SU-DHL-6 (cell line): ENCODE measurements at regions not wholly inside any gene's neighbourhood (a gene's known extent, or its start where the extent isn't known, plus 50 kb on each side); places are given as distances from the start of the nearest gene placed in this dataset.

Experiments
- H2AFZ ChIP-seq: fragments of 200-600 bp; sonication (generic); 2 replicates; pipeline ENCODE4 v1.6.1; 2014; ENCODE audit warnings: low read depth, mild to moderate bottlenecking, moderate library complexity, mixed read lengths, antibody characterized with exemption, low read length; ENCODE audit not compliant: severe bottlenecking
- H3F3A ChIP-seq: fragments of 200-600 bp; shearing (Covaris generic); 2 replicates; pipeline ENCODE4 v1.6.0; 2016; ENCODE audit warnings: antibody characterized with exemption, mild to moderate bottlenecking; ENCODE audit not compliant: insufficient read depth
- H3K27ac ChIP-seq: fragments of 200-600 bp; sonication (generic); 2 replicates; pipeline ENCODE4 v1.5.1; 2016; ENCODE audit warnings: low read depth, mild to moderate bottlenecking, low read length, moderate library complexity, mixed read lengths
- H3K27me3 ChIP-seq: fragments of 200-600 bp; sonication (generic), shearing (Covaris generic); 2 replicates; pipeline ENCODE4 v1.6.0; 2014; ENCODE audit warnings: mild to moderate bottlenecking, low read length
- H3K36me3 ChIP-seq: fragments of 200-600 bp; sonication (generic); 2 replicates; pipeline ENCODE4 v1.6.1; 2014; ENCODE audit warnings: mild to moderate bottlenecking, low read length, mixed read lengths
- H3K4me2 ChIP-seq: fragments of 300-600, 200-600 bp; shearing (Covaris generic), sonication (generic); 2 replicates; pipeline ENCODE4 v1.6.0; 2014; ENCODE audit warnings: low read length, low read depth, mild to moderate bottlenecking; ENCODE audit not compliant: poor library complexity, severe bottlenecking
- H3K4me3 ChIP-seq: fragments of 200-600 bp; sonication (generic); 2 replicates; pipeline ENCODE4 v1.5.1; 2014; ENCODE audit warnings: antibody characterized with exemption, low read length, mild to moderate bottlenecking, mixed read lengths; ENCODE audit not compliant: insufficient read depth, poor library complexity, severe bottlenecking
- H3K79me2 ChIP-seq: fragments of 200-600 bp; sonication (generic); 2 replicates; pipeline ENCODE4 v1.6.1; 2014; ENCODE audit warnings: mild to moderate bottlenecking, low read length, moderate library complexity; ENCODE audit not compliant: insufficient read depth
- H3K9ac ChIP-seq: fragments of 200-600 bp; sonication (generic); 2 replicates; pipeline ENCODE4 v1.7.0; 2014; ENCODE audit warnings: mild to moderate bottlenecking, low read length
- H3K9me2 ChIP-seq: fragments of 200-600 bp; sonication (generic); replicated peaks from 2 replicates; pipeline ENCODE4 v1.6.1; 2014; ENCODE audit warnings: low read length; ENCODE audit not compliant: insufficient read depth
- H3K9me3 ChIP-seq: fragments of 200-600 bp; sonication (generic); 2 replicates; pipeline ENCODE4 v1.6.1; 2014; ENCODE audit warnings: low read length, mixed read lengths; ENCODE audit not compliant: insufficient read depth
- H4K20me1 ChIP-seq: fragments of 200-600 bp; sonication (generic); 2 replicates; pipeline ENCODE4 v1.6.1; 2014; ENCODE audit warnings: low read depth, mild to moderate bottlenecking, antibody characterized with exemption, low read length, moderate library complexity, mixed read lengths
- EZH2phosphoT487 ChIP-seq: fragments of 200-600 bp; sonication (generic), shearing (Covaris generic); conservative IDR thresholded peaks from 2 replicates; pipeline ENCODE4 v1.6.1; 2018; ENCODE audit warnings: mild to moderate bottlenecking, antibody characterized with exemption, low read length, moderate library complexity, mixed read lengths
- TF ChIP-seq, protein P1 (sequence below): fragments of 200-600 bp; sonication (generic); IDR thresholded peaks from one replicate; pipeline ENCODE4 v1.5.1; 2017; ENCODE audit warnings: antibody characterized with exemption, mild to moderate bottlenecking, low read length, moderate library complexity; ENCODE audit not compliant: insufficient read depth, poor library complexity, severe bottlenecking

DNA sequence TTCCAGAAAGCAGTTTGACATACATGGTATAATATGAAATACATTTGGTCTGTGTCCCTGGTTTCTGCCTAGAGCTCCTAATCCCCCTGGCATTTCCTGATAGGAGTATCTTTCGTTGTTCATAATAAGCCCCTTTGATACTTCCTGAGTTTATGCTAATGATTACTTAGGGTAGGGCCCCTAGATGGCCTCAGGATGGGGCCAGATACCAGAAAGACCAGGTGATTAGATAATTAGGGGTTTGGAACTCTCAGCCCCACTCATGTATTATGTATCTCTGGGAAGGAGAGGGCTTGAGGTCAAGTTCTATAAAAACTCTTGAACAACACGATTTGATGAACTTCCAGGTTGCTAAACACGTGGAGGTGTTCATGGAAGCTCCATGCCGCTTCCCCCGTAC, 163.3 kb upstream of the ZNF608 start:
- no peaks in the 10 kb centered on the region for H4K20me1 ChIP-seq
- H3F3A ChIP-seq: no peaks in the 10 kb centered on the region
- H3K27ac ChIP-seq: no peak overlapping the region
- TF ChIP-seq, protein P1, sequence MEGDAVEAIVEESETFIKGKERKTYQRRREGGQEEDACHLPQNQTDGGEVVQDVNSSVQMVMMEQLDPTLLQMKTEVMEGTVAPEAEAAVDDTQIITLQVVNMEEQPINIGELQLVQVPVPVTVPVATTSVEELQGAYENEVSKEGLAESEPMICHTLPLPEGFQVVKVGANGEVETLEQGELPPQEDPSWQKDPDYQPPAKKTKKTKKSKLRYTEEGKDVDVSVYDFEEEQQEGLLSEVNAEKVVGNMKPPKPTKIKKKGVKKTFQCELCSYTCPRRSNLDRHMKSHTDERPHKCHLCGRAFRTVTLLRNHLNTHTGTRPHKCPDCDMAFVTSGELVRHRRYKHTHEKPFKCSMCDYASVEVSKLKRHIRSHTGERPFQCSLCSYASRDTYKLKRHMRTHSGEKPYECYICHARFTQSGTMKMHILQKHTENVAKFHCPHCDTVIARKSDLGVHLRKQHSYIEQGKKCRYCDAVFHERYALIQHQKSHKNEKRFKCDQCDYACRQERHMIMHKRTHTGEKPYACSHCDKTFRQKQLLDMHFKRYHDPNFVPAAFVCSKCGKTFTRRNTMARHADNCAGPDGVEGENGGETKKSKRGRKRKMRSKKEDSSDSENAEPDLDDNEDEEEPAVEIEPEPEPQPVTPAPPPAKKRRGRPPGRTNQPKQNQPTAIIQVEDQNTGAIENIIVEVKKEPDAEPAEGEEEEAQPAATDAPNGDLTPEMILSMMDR: no peak
- TF ChIP-seq EZH2phosphoT487: no peak
- H3K27me3 ChIP-seq: no peaks in the 10 kb centered on the region
- H3K79me2 ChIP-seq: no peaks in the 10 kb centered on the region
- H3K9ac ChIP-seq: no peak overlapping the region
- H3K9me2 ChIP-seq: no peaks in the 10 kb centered on the region
- no peaks in the 10 kb centered on the region for H3K9me3 ChIP-seq
- no peak overlapping the region for H3K4me3 ChIP-seq
- H2AFZ ChIP-seq: no peak overlapping the region
- no peaks in the 10 kb centered on the region for H3K36me3 ChIP-seq
- no peak overlapping the region for H3K4me2 ChIP-seq

DNA sequence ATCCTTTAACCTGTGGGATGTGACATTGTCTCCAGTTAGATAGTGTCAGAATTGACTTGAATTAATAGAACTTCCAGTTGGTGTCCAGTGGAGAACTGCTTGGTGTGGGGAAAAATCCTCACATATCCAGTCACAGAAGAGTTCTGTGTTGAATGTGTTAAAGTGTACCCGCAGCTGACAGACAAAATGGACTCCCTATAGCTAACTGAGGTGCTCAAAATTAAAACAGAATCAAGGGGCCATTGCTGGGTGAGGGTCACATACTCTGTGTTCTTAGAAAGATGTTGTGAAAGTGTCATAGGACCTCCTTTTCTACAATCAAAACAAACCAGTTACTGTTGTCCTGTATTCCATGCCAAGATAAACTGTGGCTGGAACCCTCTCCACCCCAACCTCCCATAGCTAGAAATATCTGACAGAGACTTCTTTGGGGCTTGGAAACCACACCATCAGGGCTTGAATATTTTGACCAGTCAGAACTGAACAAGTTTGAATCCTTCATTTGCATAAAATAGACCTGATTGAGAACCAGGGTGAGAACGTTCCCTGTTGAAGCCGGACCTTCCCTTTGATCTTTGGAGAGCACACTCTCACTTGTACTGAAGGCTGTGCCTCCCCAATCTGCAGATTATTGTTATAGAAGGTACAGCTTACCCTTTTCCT, 164.0 kb upstream of the ZNF608 start:
- no peaks in the 10 kb centered on the region for H3K36me3 ChIP-seq
- no peak overlapping the region for H3K27ac ChIP-seq
- no peaks in the 10 kb centered on the region for H3K9me2 ChIP-seq
- no peaks in the 10 kb centered on the region for H4K20me1 ChIP-seq
- H2AFZ ChIP-seq: no peak overlapping the region
- no peaks in the 10 kb centered on the region for H3K79me2 ChIP-seq
- no peak for TF ChIP-seq EZH2phosphoT487
- TF ChIP-seq, protein P1: no peak
- no peak overlapping the region for H3K9ac ChIP-seq
- no peak overlapping the region for H3K4me3 ChIP-seq
- H3F3A ChIP-seq: no peaks in the 10 kb centered on the region
- no peaks in the 10 kb centered on the region for H3K9me3 ChIP-seq
- H3K27me3 ChIP-seq: no peaks in the 10 kb centered on the region
- H3K4me2 ChIP-seq: no peak overlapping the region

DNA sequence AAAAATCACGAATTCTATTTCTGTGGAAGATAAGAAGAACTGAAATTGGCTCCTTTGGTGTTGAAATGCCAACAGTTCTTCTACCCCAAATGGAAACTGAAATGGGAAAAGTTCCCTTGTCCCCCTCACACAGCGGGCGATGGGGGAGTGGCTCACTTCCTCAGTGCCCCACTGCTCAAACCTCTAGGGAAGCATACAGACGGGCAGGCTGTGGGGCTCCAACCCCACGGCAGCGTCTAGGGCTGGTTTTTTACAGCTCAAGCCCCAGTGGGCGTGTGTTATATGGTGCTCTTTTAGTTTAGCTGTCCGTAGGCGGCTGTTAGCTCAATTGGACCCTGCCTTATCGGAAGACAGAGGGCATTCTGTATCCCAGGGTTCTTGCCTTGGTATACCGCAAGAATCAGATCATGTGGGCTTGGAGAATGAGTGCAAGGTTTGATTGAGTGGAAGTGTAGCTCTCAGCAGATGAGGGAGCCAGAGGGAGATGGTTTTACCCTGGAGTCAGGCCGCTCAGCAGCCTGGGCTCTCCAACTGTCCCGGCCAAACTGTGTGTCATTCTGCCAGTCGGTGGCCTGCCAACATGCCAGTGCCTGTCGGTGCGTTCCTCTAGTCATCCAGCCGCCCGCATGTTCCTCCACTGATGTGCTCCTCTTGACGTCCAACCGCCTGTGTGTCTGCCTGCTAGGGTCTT, 166.3 kb upstream of the ZNF608 start:
- Histone ChIP-seq H4K20me1 (no peaks in the 10 kb centered on the region), H3K79me2 (no peaks in the 10 kb centered on the region), H3K9ac (peak overlapping the region; percentile 23), H3K27me3 (no peaks in the 10 kb centered on the region), H3K4me2 (peak overlapping the region; percentile 32), H3K4me3 (peak overlapping the region; percentile 21), H3K9me3 (no peaks in the 10 kb centered on the region), H3K27ac (no peak overlapping the region), H3K9me2 (no peaks in the 10 kb centered on the region), H3F3A (no peaks in the 10 kb centered on the region), H2AFZ (peak overlapping the region; percentile 30), H3K36me3 (no peaks in the 10 kb centered on the region)
- TF ChIP-seq, protein P1: no peak
- no peak for TF ChIP-seq EZH2phosphoT487
